ENCODE measurements at regions not wholly inside any gene's neighbourhood (a gene's known extent, or its start where the extent isn't known, plus 50 kb on each side); places are given as distances from the start of the nearest gene placed in this dataset.

GRCh38 chr11:11789735-11790369, 51.9 kb upstream of the USP47 start:
- DNase-seq = peak; percentile 14

GRCh38 chr11:11788063-11788710, 53.6 kb upstream of the USP47 start:
- no peak for DNase-seq

DNA sequence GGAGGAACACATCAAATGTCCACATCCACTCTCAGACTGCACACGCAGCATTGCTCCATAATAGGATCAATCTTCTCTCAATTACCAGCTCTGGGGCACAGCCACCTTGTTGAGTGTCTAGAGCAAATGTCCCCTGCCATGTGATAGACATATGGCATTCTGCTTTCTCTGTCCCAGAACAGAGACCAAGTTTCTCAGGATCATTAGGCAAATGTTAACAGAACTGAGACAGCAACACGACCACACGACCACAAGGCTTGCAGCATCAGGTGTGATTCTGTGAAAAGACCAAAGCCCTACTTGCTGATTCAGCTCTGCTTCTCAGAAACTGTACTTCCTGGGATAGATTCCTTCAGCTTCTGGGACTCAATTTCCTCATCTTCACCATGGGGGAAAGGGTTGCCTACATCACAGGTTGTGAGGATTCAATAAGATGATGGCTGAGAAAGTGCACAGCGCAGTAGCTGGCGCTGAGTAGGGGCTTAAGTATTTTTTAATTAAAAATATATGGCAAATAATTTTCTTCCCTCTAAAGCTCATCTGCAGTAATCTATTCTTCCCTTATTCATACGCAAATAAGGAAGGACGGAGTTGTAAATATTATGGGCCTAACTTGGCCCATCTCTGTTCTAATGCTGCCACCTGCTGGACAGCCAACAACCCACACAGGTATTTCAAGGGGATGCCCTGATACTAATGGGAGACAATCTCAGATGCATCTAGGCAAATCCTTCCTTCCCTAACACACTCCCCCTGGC, 54.3 kb upstream of the USP47 start:
- DNase-seq = peak; percentile 78

DNA sequence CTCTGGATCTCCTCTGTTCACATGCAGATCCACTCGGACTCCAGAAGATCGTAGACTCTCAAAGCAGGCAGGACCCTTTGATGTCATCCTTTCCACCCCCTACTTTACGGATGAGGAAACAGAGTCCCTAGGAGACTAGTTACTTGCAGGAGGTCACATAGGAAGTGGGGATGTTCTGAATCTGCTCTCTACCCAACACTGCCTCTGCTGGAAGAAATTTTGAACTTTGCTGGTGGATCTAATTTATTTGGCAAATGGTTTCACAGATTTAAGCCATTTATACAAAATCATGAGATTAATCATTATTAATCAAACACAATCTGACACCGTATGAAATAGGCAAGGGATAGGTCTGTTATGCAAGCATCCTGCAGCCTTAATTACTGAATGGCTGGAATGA, 55.0 kb upstream of the USP47 start:
- DNase-seq = no peak

GRCh38 chr11:11786234-11786633, 55.5 kb upstream of the USP47 start:
- no peak for DNase-seq

DNA sequence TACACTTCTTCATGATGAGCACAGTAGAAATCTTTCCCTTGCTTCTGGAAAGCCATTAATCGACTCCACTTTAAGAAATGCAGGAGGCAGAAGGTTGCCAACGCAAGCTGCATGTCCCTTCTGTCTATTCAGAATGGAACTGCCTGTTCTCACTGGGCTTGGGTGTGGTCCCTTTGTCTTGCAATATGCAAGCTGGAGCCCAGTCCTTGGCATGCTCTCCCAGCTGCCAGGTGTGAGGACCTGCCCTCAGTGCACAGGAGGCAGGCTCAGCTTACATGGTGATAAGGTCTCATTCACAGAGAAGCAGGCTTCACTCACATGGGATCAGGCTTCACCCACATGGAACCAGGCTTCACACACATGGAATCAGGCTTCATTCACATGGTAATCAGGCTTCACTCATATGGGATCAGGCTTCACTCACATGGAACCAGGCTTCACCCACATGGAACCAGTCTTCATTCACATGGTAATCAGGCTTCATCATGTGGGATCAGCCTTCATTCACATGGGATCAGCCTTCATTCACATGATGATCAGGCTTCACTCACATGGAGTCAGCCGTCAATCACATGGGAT, 59.2 kb upstream of the USP47 start:
- no peak for DNase-seq

- no peak for DNase-seq
Measured at GRCh38 chr11:11780858-11781257, 60.9 kb upstream of the USP47 start.

- no peak for DNase-seq
Measured at GRCh38 chr11:11779975-11780374, 61.8 kb upstream of the USP47 start.

DNA sequence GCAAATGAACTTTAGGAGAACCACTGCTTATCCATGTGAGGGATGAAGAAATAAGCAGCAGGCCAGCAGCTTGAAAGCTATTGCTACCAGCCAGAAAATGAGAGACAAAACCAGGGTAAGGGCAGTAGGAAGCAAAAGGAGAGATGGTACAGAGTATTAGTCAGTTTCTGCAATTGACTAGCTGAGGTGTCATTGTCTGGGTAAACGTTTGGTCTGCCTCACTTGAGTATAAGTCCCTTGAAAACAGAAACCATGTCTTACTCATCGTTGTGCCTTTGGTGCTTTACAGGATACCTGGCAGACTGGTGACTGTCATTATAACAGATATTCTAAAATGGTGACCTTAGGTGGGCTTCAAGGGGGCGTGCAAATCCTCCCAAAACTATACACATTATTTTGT, 63.9 kb upstream of the USP47 start:
- no peak for DNase-seq

GRCh38 chr11:11776714-11777113, 65.1 kb upstream of the USP47 start:
- no peak for DNase-seq

- no peak for DNase-seq
Measured at GRCh38 chr11:11774928-11775327, 66.8 kb upstream of the USP47 start.

DNA sequence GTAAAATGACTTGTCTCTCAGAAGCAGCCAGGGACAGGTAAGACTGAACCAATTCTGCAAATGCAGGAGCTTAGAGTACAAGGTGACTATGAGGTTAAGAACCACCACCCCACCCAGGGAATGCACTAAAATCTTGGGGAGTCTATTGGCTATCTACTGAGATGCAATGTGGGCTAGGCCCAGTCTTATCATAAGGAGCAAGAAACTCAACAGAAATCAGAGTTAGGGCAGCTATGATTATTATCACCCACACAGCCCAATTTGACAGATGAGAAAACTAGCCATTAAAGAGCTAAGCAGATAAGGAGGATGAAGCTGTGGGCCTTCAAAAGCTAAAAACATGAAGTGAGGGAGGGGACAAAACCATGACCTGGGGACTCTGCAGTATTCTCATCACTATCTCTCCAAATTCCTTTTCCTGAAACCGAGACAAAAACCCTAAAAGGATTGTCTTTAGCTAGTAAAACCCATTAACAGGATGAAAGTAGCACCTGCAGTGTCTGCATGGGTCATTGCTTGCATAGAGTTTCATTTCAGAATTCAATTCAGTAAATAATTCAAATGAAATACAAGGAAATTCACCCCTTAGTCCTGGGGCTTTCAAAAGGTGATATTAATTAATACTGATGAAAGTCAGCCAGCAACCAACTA, 68.8 kb upstream of the USP47 start:
- DNase-seq = no peak

GRCh38 chr11:11770921-11771486, 70.8 kb upstream of the USP47 start:
- DNase-seq = no peak

- no peak for DNase-seq
Measured at GRCh38 chr11:11770296-11770695, 71.5 kb upstream of the USP47 start.

- DNase-seq = no peak
Measured at GRCh38 chr11:11769782-11770181, 72.0 kb upstream of the USP47 start.

DNA sequence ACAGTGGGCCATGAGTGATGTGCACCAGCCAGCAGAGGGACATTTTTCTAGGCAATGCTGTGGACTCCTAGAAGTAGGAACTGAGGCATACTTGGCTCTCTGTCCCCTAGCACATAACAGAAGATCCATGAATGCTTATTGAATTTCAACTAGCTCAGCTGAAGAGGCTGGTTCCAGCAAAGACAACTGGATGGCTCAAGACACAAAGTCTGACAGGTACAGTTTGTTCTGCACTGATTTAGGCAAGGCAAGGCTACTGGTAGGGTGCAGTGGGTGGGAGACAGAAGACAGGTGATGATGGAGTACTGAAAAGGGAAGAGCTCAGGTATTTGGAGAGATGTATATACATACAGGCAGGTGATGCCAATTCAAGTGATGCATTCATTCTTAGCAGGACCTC, 72.4 kb upstream of the USP47 start:
- no peak for DNase-seq

DNA sequence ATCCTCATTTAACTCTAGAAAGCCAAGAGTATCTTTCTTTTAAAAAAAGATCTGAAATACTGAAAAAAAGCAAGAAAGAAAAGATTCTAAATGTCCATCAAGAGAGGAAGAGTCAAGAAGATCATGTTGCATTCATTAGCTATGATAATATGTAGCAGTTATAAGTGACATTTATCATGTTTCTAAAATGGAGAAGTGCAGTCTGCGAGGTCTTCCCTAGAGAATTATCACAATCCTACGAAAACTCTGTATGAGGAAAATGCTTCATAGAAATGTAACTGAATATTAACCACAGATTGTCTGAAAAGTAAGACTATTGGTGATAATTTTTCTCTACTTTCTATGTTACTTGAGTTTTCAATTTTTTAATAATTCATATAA, 77.4 kb upstream of the USP47 start:
- DNase-seq = no peak

GRCh38 chr11:11763796-11764422, 77.9 kb upstream of the USP47 start:
- DNase-seq = no peak

DNA sequence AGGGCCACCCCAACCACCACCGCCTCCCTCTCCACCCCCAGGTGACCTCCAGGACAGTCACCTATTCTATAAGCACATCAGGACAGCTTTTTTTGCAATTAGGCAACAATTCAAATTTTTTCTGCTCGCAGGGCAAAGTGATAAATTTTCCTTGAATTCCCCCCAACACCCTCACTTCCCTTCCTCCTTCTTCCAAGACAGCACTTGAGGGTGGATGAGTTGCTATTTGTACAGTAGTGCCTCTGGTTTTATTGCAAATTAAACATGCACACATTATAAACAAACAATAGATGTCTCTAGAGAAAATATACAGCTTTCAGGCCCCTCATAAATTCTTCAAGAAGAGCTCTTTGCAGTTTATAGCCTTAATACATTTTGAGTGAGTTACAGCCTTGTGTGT, 80.9 kb upstream of the USP47 start:
- no peak for DNase-seq

GRCh38 chr11:11758603-11759196, 83.1 kb upstream of the USP47 start:
- no peak for DNase-seq

DNA sequence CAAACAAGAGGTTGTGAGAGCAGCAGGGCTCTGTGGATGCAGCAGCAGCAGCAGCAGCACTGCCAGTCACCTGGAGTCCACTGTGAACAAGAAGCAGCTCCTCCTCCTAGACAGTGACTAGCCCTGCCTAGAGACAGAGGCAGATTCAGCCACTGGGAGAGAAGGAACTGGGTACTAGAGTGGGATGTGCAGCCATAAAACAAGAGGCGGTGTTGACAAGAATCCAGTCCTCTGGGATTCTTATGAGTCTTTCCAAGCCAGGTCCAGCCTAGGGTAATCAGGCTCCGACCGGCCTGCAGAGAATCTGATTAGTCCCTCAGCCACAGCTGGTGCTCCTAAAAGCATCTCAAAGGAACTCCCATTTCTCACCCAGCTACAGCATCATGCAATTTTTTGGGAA, 83.9 kb upstream of the USP47 start:
- DNase-seq = no peak

GRCh38 chr11:11756718-11757117, 85.1 kb upstream of the USP47 start:
- no peak for DNase-seq

Data from suppressor macrophage treated with lipopolysaccharide for 4 hours (primary cell).